ENCODE measurements at regions not wholly inside any gene's neighbourhood (a gene's known extent, or its start where the extent isn't known, plus 50 kb on each side); places are given as distances from the start of the nearest gene placed in this dataset.

DNA sequence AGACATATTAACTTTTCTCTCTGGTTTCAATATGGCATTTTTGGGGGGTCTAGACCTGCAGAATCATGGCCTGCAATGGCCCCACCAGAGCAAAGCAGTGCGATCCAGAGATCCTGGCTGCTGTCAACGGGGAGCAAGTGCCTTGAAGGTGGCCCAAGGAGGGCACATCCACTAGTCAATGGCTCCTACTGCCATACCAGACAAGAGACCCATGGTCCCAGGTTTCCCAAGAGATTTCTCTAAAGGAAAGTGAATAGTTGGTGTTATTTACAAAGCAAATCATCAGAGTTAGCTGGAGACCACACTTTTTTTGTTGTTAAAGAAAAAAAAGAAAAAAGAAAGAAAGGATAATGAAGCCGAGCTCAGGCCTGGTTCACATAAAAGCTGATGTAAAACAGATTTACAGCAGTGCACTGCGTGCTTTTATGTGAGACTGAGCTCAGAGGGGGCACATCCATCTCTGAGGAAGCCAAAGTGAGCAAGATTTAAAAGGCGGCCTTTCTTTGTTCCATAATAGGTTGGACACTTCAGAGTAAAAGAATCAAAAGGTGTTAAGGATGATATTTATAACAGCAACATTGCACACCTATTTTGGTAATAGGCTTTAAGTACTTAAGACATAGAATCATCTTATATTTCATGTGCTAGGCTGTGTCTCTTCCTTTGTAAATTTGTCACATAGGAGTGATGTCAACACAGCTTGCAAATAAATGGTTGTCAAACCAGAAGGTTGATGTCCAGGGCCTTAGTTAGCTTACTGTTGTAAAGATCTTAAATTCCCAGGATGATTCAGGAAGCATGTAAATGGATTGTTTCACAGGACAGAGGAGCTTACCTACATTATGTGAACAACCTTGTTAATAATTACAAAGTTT lies 201.3 kb upstream of the NTM start:
- TF ChIP-seq CTCF (IDR thresholded peaks at IDR 0.05) (no peak), POLR2A (IDR thresholded peaks at IDR 0.05) (no peak), POLR2AphosphoS5 (IDR thresholded peaks at IDR 0.05) (no peak)
